ENCODE measurements at regions not wholly inside any gene's neighbourhood (a gene's known extent, or its start where the extent isn't known, plus 50 kb on each side); places are given as distances from the start of the nearest gene placed in this dataset.

- DNase-seq = no peak
Observed at GRCh38 chr14:84343656-84344055, 1186.3 kb upstream of the FLRT2 start.

DNA sequence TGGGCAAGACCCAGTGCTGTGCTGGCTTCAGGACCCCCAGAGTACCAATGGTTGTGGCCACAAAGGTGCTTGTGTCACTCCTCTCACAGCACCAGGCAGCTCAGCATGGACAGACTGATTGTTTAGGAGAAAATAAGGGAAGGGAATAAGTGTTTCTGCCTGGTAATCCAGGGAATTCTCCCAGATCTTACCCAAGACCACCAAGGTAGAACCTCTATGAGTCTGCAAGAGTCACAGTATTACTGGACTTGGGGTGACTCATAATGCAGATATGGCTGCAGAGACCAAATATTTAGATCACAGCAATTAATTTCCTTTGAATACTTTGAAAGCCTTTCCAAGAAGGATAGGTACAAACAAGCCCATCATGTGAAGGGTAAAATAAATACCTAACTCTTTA, 1178.3 kb upstream of the FLRT2 start:
- DNase-seq = no peak

- DNase-seq = no peak
Observed at GRCh38 chr14:84361476-84361875, 1168.5 kb upstream of the FLRT2 start.

DNA sequence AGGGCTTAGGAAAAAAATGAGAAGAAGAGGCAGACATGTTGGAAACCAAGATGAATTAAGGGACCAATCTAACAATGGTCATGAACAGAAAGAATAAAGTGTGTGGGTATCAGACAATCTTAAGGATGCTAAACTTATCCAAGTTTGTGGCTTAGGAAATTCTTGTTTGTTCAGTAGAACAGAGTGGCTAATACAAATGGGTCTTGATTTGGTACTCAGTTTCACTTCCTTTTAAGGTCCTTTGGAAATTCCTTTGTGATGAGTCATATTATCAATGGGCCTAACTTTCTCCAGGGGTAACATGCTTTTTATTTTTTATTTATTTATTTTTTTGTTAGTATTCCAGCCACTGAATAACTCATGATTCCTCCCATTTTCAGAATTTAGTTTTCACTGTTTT, 1154.7 kb upstream of the FLRT2 start:
- DNase-seq = no peak

DNA sequence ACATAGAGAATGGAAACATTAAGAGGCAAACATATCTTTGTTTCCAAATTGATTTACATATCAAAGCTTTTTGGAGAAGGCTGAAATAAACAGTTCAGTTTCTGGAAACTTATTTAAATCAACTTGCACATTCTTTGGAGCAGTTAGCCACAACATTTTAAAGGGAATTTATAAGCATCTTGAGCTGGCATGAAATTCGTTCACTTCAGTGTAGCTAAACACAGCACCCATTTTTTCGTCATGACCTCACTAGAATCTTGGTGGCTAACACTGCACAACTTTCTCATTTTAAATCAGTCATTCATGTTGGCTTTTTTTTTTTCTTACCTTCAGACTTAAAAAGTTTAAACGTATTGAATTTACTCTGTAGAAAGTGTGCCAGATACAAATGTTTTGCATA, 1139.9 kb upstream of the FLRT2 start:
- no peak for DNase-seq

GRCh38 chr14:84397631-84398030, 1132.3 kb upstream of the FLRT2 start:
- DNase-seq = no peak

DNA sequence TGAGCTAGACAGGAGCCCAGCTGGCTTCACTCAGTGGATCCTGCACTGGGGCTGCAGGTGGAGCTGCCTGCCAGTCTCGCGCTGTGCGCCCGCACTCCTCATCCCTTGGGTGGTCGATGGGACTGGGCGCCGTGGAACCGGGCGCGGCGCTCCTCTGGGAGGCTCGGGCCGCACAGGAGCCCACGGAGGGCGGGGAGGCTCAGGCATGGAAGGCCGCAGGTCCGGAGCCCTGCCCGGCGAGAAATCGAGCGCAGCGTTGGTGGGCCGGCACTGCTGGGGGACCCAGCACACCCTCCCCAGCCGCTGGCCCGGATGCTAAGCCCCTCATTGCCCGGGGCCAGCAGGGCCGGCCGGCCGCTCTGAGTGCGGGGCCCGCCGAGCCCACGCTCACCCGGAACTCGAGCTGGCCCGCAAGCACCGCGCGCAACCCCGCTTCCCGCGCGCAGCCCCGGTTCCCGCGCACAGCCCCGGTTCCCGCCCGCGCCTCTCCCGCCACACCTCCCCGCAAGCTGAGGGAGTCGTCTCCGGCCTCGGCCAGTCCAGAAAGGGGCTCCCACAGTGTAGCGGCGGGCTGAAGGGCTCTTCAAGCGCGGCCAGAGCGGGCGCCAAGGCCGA, 1130.5 kb upstream of the FLRT2 start:
- DNase-seq = no peak

GRCh38 chr14:84401631-84402030, 1128.3 kb upstream of the FLRT2 start:
- DNase-seq = no peak

- no peak for DNase-seq
Observed at GRCh38 chr14:84403585-84403984, 1126.4 kb upstream of the FLRT2 start.

GRCh38 chr14:84404246-84404645, 1125.7 kb upstream of the FLRT2 start:
- no peak for DNase-seq

GRCh38 chr14:84409435-84409834, 1120.5 kb upstream of the FLRT2 start:
- no peak for DNase-seq

DNA sequence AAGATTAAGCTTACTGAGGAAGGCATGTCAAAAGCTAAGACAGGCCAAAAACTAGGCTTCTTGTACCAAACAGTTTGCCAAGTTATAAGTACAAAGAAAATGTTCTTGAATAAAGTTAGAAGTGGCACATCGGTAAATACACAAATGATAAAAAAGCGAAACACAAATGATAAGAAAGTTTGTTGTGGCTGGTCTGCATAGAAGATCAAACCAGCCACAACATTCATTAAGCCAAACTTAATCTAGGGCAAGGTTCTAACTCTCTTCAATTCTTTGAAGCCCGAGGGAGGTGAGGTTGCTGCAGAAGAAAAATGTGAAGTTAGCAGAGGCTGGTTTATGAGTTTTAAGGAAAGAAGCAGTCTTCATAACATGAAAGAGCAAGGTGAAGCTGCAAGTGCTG, 1119.6 kb upstream of the FLRT2 start:
- no peak for DNase-seq

DNA sequence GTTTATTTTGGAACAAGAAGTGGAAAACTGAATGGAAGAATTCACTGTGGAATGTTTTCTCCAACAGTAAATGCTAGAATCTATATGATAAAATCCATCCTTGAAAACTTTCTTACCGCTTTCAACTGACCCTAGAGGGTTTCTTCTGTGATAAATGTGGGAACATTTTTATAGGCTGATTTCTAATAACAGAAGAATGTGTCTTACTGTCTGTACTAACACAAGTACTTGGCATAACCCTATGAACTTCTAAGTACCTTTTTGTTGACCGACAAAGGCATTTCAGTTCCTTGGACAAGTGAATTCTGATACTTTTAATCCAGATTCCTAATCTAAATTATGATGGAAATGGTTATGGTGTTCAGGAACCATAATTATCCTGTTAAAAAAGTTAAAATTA, 1109.7 kb upstream of the FLRT2 start:
- no peak for DNase-seq

- DNase-seq = no peak
Observed at GRCh38 chr14:84421621-84422020, 1108.3 kb upstream of the FLRT2 start.

DNA sequence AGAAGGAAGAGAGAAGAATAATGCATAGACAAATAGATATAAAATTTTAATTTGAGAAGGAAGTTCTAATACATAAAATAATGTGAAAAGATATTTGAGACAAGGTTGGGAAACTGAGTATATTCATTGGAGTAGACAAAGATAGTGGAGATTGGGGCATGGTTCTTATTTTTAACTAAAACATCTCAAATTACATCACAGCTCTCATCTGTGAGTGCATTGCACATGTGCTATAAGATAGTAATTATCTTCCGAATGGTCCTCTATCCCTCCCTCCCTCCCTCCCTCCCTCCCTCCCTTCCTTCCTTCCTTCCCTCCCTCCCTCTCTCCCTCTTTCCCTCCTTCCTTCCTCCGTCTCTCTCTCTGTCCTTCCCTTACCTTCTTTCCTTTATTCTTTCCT, 1104.0 kb upstream of the FLRT2 start:
- no peak for DNase-seq

DNA sequence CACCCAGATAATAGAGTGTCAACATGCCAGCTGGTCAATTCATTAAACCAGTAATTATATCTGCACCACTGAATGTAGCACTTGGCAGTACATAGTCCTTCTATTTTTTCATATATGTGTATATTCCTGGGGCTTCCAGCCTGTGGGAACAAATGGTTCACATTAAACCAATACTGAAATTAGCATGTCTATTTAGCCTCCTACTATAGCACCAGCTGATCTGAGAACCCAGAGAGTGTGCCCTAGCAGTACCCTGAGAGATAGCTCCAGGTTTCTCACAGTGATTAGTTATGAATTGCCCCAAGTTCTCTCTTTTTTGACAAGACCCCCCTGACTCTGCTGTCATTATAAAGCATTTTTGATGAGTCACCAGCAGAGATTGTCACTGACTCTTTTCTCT, 1097.3 kb upstream of the FLRT2 start:
- DNase-seq = no peak

DNA sequence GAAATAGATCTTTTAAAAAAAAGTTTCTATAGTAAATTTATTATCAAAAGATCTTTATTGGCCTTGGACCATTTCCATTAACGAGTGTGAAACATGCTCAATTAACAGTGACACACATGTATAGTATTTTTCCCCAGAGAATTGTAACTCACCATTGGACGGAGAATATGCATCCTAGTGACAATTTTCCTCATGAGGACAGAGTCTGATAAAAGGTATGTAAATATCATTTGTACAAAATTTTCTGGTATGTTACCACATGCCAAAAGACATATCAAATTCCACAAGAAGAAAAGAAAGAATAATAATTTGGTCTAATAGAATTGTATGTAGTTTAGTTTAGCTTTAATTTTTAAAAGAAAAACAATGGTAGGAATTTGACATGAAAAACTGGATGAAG, 1096.0 kb upstream of the FLRT2 start:
- DNase-seq = no peak

GRCh38 chr14:84435820-84436324, 1094.1 kb upstream of the FLRT2 start:
- DNase-seq = no peak

DNA sequence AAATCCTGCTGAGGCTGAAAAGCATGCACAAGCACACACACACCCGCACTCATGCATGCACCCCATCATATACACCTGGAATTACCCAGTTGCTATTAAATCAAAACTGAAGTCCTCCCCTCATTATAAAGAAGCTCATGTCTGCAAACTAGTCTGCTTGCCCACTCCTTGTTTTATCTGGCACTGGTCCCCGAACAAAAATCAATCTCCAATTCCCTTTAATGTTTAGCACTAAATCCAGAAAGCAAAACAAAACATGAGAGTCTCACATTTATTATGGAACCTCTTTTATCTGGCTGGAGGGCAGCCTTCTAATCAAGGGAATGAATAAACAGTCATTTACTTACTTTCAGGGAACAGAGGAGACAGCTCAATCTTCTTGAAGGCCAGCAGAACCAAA, 1093.4 kb upstream of the FLRT2 start:
- no peak for DNase-seq

DNA sequence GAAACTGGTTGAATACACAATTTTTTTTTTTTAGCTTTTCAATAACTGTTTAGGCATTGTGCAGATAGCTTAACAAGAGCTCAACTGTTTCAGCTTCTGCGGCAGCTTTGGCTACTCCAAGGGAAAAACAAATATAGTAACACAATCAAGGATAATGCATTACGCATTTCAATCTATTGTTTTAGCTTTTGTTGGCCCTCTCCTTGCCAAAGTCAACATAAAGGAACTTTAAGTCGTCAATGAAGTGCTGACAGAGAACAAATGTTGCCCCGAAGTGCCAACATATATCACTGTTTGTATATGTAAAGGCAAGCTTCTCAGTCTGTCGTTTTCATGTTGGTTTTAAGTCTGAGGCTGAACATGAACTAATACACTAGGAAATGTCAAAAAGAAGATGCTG, 1087.4 kb upstream of the FLRT2 start:
- DNase-seq = no peak

GRCh38 chr14:84445486-84445885, 1084.5 kb upstream of the FLRT2 start:
- no peak for DNase-seq

DNA sequence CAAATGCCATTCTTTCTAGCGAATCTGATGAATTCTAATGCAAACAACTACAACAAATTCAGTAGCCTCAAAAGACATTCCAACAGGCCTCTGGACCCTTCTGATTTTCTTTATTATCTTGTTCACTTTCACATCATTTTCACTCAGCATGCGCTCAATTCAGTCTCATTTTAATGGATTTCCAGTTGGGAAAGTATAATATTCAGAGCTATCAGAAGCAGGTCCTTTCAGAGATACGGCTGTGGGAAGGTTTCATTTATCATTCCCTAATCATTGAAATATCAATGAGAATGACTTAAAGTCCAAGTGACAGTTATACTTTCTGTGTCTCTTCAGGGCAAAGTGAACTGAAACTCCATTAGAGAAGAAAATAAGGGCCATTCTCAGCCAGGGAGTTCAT, 1083.7 kb upstream of the FLRT2 start:
- no peak for DNase-seq

GRCh38 chr14:84453307-84453950, 1076.5 kb upstream of the FLRT2 start:
- DNase-seq = peak in 1 of 58 donors; percentile 29

DNA sequence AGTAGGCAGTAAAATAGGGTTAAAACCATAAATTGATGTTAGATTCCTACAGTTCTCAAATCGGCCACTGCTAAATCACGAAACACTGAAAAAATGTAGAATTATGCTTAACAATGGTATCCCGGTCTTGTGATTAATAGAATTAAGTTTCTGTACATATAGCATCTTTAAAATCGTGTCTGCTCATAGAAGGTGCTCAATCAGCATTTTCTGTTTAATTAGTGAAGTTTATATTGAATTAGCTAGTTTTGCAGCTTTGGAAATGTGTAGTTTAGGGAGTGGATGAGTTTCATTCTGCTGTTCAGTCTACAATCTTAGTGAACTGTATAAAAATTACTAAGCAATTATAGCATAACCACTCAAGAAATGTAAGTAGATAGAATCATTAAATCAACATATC, 1075.8 kb upstream of the FLRT2 start:
- DNase-seq = no peak
